Thyroid gland (tissue), 4 donors: ENCODE measurements at regions not wholly inside any gene's neighbourhood (a gene's known extent, or its start where the extent isn't known, plus 50 kb on each side); places are given as distances from the start of the nearest gene placed in this dataset.

Source experiments
- POLR2A ChIP-seq, 2 donors: fragments of 450-650 bp; IDR thresholded peaks; one replicate each; pipeline ENCODE4 v1.6.1; 2017; ENCODE audit warnings: antibody characterized with exemption in 2 of 2, mild to moderate bottlenecking in 2 of 2, moderate library complexity in 1 of 2
- TF ChIP-seq, protein P1 (sequence below), 6 experiments: fragments of 200-600 bp in 3 of 6; fragments of 450-650 bp in 3 of 6; sonication (generic) in 3 of 6; IDR thresholded peaks; one replicate each; pipeline ENCODE4 v1.5.1; 2016 to 2019; ENCODE audit warnings: antibody characterized with exemption in 6 of 6, mild to moderate bottlenecking in 2 of 6, inconsistent platforms in 1 of 6, moderate library complexity in 1 of 6

DNA sequence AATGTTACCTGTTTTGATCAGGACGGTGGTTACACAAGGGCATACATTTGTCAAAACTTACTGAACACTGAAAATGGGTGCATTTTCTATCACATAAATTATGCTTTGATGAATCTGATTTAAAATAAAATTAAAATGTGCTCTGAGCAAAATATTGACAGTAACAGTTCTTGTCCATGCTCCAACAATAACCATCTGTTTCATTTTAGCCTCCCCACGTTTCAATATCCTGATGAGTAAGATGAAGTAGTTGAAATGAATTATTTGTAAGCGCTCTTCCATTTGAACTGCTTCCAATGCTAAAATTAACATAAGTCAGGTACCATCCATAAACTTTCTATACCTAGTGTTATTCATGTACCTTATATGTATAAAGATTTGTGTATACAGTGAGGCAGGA is 365.4 kb downstream of the LTN1 start:
- TF ChIP-seq, protein P1, sequence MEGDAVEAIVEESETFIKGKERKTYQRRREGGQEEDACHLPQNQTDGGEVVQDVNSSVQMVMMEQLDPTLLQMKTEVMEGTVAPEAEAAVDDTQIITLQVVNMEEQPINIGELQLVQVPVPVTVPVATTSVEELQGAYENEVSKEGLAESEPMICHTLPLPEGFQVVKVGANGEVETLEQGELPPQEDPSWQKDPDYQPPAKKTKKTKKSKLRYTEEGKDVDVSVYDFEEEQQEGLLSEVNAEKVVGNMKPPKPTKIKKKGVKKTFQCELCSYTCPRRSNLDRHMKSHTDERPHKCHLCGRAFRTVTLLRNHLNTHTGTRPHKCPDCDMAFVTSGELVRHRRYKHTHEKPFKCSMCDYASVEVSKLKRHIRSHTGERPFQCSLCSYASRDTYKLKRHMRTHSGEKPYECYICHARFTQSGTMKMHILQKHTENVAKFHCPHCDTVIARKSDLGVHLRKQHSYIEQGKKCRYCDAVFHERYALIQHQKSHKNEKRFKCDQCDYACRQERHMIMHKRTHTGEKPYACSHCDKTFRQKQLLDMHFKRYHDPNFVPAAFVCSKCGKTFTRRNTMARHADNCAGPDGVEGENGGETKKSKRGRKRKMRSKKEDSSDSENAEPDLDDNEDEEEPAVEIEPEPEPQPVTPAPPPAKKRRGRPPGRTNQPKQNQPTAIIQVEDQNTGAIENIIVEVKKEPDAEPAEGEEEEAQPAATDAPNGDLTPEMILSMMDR (IDR thresholded peaks at IDR 0.05): no peak
- TF ChIP-seq POLR2A (IDR thresholded peaks at IDR 0.05): no peak
